C4-2B (cell line): ENCODE measurements at regions not wholly inside any gene's neighbourhood (a gene's known extent, or its start where the extent isn't known, plus 50 kb on each side); places are given as distances from the start of the nearest gene placed in this dataset.

Source experiments
- ZFX ChIP-seq: fragments of 450-650 bp; IDR thresholded peaks from 2 replicates; pipeline ENCODE4 v1.6.1; 2017
- TF ChIP-seq, protein P1 (sequence below): fragments of 450-650 bp; conservative IDR thresholded peaks from 2 replicates; pipeline ENCODE4 v1.5.1; 2017; ENCODE audit warnings: mild to moderate bottlenecking

DNA sequence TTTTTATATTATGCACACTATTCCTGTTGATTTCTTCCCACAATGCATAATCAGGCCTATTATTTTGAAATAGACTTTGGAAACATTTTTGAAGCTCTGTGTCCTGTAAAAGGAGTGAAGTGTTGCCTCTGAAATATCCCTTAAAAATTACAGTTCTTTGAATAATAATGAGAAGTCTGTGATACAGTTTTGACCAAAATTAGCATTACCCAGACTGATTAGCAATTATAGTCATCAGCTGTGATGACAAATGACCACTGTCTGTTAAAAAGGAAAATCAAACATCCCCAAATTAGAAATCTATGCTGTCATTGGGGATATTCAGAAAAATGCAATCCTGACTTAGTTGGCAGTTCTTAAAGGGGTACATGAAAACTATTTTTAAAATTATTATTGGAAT is 63.7 kb downstream of the PTGS2 start:
- TF ChIP-seq, protein P1, sequence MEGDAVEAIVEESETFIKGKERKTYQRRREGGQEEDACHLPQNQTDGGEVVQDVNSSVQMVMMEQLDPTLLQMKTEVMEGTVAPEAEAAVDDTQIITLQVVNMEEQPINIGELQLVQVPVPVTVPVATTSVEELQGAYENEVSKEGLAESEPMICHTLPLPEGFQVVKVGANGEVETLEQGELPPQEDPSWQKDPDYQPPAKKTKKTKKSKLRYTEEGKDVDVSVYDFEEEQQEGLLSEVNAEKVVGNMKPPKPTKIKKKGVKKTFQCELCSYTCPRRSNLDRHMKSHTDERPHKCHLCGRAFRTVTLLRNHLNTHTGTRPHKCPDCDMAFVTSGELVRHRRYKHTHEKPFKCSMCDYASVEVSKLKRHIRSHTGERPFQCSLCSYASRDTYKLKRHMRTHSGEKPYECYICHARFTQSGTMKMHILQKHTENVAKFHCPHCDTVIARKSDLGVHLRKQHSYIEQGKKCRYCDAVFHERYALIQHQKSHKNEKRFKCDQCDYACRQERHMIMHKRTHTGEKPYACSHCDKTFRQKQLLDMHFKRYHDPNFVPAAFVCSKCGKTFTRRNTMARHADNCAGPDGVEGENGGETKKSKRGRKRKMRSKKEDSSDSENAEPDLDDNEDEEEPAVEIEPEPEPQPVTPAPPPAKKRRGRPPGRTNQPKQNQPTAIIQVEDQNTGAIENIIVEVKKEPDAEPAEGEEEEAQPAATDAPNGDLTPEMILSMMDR: no peak
- TF ChIP-seq ZFX: no peak
